IPS DF 19.7 (cell line): ENCODE measurements at regions not wholly inside any gene's neighbourhood (a gene's known extent, or its start where the extent isn't known, plus 50 kb on each side); places are given as distances from the start of the nearest gene placed in this dataset.

ENCODE experiments used
- DNase-seq: peaks from one replicate; pipeline ENCODE4 v3.0.0-alpha.2; 2013; ENCODE audit warnings: low read depth, low spot score

DNA sequence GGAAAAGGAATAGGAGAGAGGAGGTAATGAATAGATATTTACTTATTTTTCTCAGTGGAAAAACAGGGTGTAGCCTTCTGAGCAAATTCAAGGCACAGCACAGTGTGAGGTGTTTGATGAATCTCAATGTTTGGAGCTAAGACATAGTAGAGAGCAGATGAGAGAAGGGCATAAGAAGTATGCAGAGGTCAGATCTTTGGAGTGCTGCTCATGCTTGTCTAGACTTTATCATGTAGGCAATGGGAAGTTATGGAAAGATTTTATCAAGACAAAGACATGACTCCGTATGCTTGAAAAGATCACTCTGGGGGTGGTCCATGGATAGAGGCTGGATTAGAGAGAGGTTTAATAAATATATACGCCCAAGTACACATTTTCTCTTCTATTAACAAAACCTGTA is 217.0 kb upstream of the CNR1 start:
- no peak for DNase-seq

DNA sequence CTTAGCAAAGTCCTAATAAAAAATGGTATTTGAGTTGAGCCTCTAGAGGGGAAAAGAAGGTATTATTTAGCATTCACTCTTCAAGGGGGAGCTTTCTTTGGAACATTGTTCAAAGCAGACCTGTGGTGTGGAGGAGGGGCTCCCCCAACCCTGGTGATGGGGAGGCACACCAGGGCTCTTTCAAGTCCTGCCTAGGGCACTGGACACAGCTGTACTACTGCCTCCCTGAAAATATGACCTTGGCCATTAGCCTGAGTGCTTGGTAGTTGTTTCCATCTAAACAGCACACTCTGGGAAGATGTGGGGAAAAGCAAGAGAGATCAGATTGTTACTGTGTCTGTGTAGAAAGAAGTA is 215.1 kb upstream of the CNR1 start:
- DNase-seq: no peak

DNA sequence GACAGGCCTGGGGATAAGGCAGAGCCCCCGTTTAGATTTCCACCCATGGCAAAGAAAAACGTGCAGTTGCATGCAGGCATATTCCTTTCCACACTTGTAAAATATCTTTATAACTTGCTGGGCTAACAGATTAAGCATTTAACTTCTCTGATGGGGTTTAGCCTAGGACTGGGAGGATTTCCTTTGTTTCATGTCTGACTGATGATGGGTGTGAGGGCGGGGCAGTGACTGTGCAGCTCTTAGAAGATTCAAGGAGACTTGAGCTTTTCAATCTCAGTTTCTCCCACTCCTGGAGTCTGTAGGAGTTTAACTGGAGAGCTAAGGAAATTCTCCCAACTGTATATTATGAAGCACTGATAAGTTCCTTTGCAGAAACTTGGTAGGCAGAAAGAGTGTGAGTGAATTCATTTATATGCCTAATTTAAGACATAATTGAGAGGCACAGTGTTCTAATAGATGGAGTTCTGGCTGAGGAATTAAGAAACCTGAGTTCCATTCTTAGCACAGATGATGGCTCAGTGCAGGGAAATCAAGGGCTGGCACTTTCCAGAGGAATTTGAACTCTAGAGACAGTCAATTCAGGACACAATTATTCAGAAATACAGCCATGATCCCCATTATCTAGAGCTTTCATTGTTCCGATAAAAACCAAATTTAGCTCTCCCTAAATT is 214.6 kb upstream of the CNR1 start:
- no peak for DNase-seq

DNA sequence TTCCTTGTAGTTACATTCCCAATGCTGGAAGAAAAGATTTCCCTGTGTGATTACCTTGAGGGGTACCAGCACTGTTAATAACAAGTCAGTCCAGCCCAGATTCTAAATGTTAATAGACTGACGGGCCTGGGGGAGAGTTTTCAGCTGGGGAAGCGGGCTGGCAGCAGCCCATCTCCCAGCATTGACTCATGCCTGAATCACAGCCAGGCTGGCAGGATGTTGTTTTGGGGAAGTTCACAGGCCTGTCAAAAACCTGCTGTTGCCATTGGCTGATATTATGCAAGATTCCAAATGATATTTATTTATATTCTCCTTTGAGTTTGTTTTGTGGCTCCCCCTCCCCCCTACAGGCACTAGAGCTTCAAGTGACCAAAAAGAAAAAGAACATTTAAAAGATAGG is 213.9 kb upstream of the CNR1 start:
- DNase-seq: no peak

DNA sequence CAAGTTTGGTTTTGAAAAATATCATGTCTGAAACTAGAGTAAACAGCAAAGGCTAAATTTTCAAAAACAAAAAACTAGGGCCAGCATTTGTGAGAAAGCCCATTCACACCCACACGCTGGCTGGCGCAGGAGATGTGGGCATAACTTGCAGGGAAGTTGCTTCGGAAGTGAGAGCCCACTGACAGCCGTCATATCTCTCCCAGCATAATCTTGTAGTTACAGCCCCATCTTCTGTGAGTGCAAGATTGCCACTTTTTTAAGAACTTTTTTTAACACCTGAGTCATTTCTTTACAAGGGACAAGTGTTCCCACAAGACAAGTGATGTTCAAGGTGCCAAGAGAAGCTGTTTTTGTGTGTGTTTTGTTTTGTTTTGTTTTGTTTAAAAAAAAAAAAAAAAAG is 212.5 kb upstream of the CNR1 start:
- DNase-seq: no peak

DNA sequence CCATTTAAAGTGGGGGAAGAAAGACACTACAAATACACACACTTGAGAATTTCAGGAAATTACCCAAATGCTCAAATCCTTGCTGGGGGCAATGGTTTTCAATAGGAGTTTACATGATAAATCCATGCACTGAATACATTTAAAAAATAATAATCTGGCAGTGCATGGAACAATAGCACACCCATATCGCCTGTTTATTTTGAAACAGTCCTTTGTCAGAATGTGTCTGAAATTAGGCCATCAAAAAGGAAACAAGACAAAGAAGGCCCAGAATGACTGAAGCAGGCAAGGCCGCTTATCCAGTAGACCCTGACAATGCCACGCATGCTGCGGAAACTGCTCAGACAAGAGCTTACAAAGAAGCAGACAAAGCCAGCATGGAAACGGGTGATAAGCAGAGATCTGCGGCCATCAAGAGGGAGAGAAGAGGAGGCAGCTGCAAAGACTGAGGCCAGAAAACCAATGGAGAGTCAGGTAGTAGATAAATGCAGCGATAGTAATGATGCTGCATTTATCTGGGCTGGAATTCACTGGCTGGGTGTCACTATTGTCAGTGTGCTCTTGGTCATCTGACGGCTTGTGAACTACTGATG is 211.9 kb upstream of the CNR1 start:
- DNase-seq: no peak

DNA sequence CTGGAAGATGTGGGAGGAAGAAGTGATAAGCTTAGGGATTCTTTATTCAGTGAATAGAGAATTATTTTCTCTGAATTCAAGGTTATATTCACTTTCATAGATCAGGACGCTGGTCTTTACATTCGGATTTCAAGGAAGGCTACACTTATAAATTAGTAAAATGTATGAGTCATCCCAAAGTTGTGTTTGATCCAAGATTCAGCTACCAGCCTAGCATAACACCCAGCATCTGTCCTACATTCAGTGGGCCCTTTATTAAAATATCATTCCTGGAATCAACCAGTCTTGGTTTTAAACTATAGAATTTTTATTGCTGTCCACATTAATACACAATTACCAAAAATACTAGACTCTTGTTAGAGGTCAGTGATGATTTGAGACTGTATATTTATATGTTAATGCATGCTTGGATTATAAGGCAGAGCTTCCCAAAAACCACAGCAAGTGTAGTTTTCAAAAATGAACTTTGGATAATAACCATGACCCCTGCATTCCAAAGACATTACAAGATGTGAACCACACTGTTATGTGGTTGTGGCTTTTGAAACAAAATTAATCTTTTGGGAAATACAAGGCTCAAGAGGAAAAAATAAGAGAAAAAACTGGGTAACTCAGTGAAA is 210.7 kb upstream of the CNR1 start:
- no peak for DNase-seq

DNA sequence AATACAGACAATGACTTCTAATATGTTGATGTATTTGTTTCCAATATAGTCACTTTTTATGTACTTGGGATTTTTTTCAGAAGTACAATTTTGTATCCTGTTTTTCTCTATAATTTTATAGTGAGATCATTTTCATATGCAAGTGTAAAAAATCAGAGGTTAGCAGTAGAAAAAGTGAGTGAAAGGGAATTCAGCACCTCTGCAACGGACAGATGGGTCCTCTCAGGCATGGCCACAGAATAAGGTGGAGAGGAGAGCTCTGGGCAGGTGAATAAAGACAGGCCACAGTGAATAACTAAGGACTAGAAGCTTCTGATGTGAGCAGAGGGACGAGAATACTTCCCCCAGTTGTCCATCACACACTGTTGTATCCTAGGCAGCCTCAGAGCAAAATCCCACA is 210.1 kb upstream of the CNR1 start:
- DNase-seq: no peak

DNA sequence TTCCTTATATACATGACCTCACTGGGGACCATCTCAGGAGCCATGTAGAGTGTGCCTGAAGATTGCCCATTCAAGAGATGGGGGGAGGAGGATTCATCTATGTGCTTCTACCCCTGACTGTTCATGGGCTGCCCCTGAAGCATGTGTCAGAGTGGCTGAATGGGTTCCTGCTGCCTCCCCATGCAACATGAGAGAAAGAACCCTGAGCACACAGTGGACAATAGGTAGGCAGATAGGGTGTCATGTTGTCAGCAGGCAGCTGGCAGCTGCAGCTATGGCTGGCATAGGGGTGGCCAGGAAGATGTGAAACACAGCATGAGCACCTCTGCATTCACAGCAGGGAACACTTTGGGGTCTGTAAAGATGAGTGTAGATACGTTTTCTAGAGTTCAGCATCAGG is 208.4 kb upstream of the CNR1 start:
- no peak for DNase-seq

DNA sequence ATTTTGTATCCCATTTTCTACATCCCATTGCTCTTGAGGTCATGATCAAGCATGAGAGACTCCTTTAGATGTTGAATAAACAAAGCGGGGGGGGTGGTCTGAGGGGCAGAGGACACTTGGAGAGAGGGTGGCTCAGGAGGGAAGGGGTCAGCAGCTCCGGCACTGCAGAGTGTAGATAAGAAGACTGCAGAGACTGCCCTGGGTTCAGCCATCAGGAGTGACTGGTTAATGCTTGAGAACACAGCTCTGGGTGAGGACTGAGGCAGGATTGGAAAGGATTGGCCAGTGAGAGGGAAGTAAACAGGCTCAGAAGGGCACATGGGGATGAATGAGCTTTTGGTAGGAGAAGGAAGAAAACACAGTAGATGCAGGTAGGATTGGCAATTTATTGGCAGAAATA is 205.3 kb upstream of the CNR1 start:
- no peak for DNase-seq

DNA sequence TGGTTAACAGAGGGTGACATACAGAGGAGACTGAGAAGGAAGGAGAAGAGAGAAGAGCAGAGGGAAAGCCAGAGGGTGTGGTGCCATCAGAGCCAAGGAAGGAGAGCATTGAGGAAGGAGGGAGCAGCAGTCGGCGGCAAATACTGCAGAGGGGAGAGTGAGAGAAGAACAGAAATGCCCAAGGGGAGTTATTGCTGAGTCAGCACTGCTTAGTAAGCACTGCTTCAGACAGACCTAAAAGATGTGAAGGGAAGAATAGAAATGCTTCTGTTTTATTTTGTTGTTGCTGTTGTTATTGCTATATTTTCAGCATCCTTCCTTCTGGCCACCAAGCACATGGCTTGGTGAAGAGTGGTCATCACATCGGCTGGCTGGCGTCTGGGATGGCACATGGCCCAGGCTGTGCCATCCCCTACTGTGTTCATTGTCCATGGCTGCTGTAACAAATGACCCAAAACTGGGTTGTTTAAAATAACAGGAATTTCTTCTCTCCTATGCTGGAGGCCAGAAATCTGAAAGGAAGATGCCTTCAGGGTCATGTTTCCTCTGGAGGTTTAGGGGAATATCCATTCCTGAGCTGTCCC is 204.1 kb upstream of the CNR1 start:
- no peak for DNase-seq

DNA sequence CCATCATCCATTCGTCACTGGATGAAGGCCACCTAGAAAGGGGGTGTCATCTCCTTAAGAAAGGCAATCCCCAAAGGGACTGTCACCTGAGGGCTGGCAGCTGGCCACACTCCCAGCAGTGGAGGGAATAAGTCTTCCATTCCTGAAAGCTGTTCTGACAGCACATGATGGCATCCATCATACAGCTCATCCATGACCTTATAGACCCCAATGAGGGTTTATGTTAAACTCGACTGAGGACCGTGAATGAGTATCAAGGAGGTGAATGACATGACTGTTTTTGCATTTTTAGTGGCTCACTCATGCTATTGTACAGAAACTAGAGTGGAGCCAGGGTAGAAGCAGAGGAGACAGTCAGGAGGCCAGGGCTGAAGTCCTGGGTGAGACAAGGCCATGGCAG is 203.1 kb upstream of the CNR1 start:
- no peak for DNase-seq

DNA sequence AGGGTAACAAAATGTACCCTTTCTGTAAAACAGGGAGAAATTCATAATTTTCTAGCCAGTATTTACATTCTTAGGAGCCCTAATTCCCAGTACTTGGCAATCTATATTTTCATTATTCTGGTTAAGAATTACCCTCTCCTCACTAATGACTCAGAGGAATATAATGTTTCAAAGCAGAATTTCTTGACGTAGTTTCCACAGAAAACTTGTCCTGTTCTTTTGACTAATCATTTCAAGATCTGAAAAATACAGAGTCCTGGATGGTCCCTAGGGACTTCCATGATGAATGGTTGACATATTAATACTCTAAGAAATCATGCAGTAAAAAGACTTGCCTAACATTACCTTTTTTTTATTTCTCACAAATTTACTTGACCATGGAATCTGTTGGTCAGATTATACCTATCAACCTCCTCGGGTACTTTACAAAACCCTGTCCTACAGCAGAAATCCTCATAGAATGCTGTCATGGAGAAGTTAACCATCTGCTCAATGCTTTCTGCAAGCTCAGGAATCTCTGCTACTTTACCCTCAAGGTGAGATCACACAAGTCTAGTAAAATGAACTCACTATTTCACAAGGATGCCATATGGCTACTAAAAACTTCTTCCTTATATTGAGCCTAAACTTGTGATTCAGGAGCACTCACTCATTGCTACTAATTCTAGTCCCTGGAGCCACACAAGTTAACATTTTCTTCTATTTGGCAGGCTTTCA is 202.1 kb upstream of the CNR1 start:
- DNase-seq: no peak

DNA sequence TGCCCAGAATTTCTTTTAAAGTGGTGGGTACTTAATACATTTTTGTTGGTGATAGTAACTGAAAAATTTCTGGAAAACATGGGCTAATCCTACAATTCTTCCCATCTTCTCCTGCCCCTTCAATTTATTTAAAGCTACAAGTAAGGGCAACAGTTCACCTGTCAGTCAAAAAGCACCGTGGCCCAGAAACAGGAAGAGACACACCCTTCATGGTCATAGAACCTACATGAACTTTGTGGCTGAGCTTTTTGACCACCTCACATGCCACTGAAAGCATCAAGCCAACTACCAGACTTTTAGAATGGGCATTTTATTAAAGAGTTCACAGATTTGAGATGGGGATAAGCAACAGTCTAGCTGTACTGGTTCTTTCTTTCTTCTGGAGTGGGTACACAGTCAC is 201.1 kb upstream of the CNR1 start:
- DNase-seq: no peak

DNA sequence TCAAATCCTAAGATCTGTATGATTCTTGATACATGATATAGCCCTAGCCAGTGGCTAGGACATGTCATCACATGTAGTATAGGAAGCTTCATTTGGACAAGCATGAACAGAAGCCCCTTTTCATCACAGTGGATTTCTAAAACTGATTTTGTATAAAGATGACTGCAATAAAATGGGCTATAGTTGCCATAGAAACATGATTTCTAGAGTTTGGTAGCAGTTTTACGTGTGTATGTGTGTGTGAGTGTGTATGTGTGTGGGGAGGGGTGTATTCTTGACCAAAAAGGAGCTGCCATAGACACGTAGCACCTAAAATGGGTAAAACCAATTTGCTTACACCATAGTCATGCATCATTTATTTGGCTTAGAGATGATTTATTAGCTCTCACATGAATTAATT is 200.5 kb upstream of the CNR1 start:
- DNase-seq: no peak

DNA sequence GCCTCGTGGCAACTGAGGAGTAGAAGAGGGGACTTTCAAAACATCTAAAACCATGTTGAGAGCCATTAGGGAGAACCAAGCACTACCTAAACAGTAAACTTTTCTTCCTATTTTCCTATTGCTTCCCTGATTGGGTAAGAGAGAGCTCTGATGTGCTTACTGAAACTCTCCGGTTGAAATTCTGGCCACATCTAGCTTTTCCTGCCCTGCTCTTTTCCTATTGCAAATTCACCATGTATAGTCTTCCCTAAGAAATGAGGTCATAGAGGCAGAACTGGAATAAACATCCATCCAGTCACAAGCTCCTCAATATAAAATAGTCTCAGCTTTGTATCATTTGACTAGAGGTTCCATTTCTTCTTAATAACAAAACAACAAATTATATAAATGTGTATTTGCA is 199.5 kb upstream of the CNR1 start:
- DNase-seq: no peak

DNA sequence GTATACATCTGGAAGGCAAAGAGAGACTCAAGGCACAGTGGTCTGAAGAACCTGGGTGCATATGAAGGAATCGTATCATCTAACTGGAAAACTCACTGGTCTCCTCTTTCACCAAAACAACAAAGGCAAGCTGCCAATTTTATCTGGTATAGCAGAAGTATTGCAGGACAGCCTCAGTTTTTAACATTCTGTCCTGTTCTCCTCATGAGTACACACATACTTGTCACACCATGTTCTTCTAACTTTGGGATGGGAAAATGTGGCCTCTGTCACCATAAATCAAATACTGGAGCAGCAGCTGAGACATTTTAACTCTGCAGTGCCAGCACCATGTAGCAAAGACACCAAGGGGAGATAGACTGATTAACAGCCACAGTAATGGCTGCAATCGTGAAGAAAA is 199.1 kb upstream of the CNR1 start:
- DNase-seq: no peak

DNA sequence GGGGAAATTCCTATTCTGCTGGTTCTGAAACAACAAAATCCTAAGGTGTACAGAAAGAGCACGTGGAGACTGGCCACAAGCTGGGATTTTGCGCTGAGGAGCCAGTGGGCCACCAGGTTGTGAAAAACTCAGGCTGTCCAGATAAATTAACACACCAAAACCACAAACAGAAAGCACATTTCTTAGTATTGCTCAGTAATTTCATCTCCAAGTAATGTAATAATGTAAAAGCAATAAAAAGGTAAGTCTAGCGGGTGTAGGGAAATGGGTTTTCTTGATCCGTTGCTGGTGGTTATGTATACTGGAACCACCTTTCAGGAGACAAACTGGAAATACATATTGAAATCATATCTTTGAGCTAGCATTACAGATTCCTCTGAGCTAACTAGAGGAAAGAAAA is 195.6 kb upstream of the CNR1 start:
- no peak for DNase-seq

DNA sequence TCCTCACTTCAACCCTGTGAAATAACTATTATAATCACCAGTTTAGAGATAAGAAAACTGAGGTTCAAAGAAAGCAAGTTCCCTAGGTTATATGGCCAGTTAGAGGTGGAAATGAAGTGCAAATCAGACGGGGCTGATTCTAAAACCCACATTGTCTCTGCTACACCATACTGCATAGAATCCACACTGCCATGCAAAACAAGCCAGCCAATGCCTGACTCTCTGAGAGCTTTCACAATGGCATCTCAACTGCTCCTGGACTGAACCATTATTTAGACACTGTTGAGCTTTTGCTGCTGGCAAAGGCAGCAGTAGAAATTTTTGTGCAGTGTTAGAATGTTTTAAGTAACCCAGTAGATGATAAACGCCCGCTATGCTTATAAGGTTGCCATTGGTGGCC is 195.2 kb upstream of the CNR1 start:
- DNase-seq: no peak

DNA sequence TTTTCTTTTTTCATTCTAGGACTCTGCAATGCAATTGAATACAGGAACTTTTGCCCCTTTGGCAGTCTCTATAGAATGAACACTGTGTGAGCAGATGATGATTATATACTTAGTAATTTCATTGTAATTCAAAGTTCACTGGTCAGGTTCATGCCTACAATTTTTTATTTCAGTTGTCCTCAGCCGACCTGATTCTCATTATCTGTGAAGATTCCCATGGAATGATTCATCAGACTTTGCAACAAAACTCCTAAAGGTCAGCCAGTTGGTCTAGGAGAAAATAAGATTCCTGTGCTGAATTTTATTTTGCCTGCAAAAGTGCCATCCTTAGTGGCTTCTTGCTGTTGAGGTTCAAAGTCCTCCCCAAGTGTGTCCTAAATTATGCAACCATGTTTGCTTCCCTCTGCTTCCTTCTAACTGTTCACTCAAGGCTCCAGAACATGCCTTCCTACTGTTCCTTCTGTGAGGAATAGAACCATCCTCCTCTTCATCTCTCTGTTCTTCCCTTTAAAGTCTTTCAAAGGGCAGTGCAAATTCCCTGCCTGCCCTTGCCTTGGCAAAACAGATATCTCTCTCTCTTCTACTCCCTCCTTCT is 194.2 kb upstream of the CNR1 start:
- no peak for DNase-seq

DNA sequence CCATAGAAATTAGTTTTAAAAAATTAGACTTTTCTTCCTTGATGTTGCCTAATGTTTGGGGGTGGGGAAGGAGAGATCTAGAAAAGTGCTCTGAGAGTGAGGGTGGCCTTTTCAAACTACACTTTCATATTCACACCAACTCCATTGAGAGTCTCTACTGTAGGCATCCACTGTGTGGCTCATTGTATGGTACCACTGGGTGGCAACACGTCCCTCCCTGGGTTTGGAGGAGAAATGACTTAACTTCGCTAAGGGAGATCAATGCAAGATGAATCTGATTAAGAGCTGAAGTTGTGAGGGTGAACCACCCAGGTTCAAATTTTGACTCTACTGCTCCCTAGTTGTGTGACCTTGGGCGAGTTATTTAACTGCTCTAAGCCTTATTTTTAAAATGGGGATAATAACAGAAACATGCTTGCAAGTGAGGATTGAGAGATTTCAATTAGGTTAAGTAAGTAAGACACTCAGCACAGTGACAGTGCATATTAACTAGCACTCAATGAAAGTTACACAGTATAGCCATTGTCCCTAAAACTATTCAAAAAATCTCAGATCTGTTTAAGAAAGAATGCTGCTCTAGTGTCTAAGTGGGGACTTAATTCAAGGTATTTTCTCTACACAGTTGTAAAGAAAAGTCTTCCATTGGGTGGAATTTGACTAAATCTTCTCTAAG is 193.5 kb upstream of the CNR1 start:
- DNase-seq: no peak

DNA sequence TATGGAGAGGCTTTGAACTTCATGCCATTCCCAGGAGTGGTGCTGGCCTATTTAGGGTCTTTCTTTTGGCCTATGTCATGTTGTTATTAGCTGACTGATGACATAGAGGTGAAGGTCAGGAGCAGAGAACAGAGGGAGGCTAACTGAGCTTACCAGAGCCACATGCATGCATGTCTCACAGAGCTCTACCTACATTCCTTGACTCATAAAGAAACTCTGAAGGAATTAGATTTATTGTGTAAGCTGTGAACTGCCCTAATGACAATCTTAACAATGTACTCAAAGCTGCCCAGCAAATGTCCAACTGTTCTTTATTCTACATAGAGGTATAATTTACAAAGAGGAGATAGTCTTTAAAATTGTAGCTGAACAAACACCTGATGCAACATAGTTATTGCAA is 192.7 kb upstream of the CNR1 start:
- no peak for DNase-seq
